ENCODE measurements at regions not wholly inside any gene's neighbourhood (a gene's known extent, or its start where the extent isn't known, plus 50 kb on each side); places are given as distances from the start of the nearest gene placed in this dataset.
A peak's percentile ranks its signal among the peaks of the same experiment; 100 is the strongest.
"Not testable (repeated sequence)": the region's sequence is repeated elsewhere in the genome, so short reads cannot be mapped to it uniquely, and the experiment has no call there.

- not testable (repeated sequence) for DNase-seq
These were observed 185.0 kb downstream of the NPIPA7 start for GRCh38 chr16:16563962-16564361.

- not testable (repeated sequence) for DNase-seq
These were observed 186.4 kb downstream of the NPIPA7 start for GRCh38 chr16:16565326-16565725.

GRCh38 chr16:16570055-16570454 is 191.1 kb downstream of the NPIPA7 start:
- not testable (repeated sequence) for DNase-seq

GRCh38 chr16:16570874-16571273 is 191.9 kb downstream of the NPIPA7 start:
- DNase-seq = not testable (repeated sequence)

GRCh38 chr16:16572130-16572774 is 193.3 kb downstream of the NPIPA7 start:
- not testable (repeated sequence) for DNase-seq

GRCh38 chr16:16577062-16577461 is 198.1 kb downstream of the NPIPA7 start:
- not testable (repeated sequence) for DNase-seq

- no peak for DNase-seq
These were observed 199.8 kb downstream of the NPIPA7 start for GRCh38 chr16:16578701-16579100.

- DNase-seq = not testable (repeated sequence)
These were observed 204.0 kb downstream of the NPIPA7 start for GRCh38 chr16:16582916-16583315.

GRCh38 chr16:16586073-16586651 is 207.2 kb downstream of the NPIPA7 start:
- DNase-seq = not testable (repeated sequence)

- not testable (repeated sequence) for DNase-seq
These were observed 208.0 kb downstream of the NPIPA7 start for GRCh38 chr16:16586969-16587368.

GRCh38 chr16:16588436-16588835 is 209.5 kb downstream of the NPIPA7 start:
- not testable (repeated sequence) for DNase-seq

GRCh38 chr16:16590654-16591318 is 211.8 kb downstream of the NPIPA7 start:
- DNase-seq = not testable (repeated sequence)

GRCh38 chr16:16593156-16593863 is 214.4 kb downstream of the NPIPA7 start:
- peak; percentile 38 for DNase-seq

- DNase-seq = not testable (repeated sequence)
These were observed 216.2 kb downstream of the NPIPA7 start for GRCh38 chr16:16595029-16595718.

- not testable (repeated sequence) for DNase-seq
These were observed 222.3 kb downstream of the NPIPA7 start for GRCh38 chr16:16601239-16601638.

GRCh38 chr16:16607401-16608082 is 228.6 kb downstream of the NPIPA7 start:
- not testable (repeated sequence) for DNase-seq

- DNase-seq = not testable (repeated sequence)
These were observed 230.7 kb downstream of the NPIPA7 start for GRCh38 chr16:16609627-16610026.

GRCh38 chr16:16610389-16610967 is 231.5 kb downstream of the NPIPA7 start:
- not testable (repeated sequence) for DNase-seq

- not testable (repeated sequence) for DNase-seq
These were observed 234.3 kb downstream of the NPIPA7 start for GRCh38 chr16:16613212-16613611.

GRCh38 chr16:16614484-16614883 is 235.5 kb downstream of the NPIPA7 start:
- not testable (repeated sequence) for DNase-seq

- DNase-seq = not testable (repeated sequence)
These were observed 240.1 kb downstream of the NPIPA7 start for GRCh38 chr16:16618963-16619465.

All from activated T-cell treated with anti-CD3 and anti-CD28 coated beads for 4 hours (primary cell).